B cell (primary cell): ENCODE measurements at regions not wholly inside any gene's neighbourhood (a gene's known extent, or its start where the extent isn't known, plus 50 kb on each side); places are given as distances from the start of the nearest gene placed in this dataset.

ENCODE experiments used
- EZH2 ChIP-seq: IDR thresholded peaks from 2 replicates; pipeline ENCODE4 v1.6.1; 2012; ENCODE audit warnings: borderline replicate concordance, low read depth, mild to moderate bottlenecking, moderate library complexity, low read length; ENCODE audit not compliant: insufficient read depth, poor library complexity, severe bottlenecking
- TF ChIP-seq, protein P1 (sequence below): fragments of 200-600 bp; IDR thresholded peaks from one replicate; pipeline ENCODE4 v1.8.0; 2022; ENCODE audit warnings: antibody characterized with exemption, mild to moderate bottlenecking

DNA sequence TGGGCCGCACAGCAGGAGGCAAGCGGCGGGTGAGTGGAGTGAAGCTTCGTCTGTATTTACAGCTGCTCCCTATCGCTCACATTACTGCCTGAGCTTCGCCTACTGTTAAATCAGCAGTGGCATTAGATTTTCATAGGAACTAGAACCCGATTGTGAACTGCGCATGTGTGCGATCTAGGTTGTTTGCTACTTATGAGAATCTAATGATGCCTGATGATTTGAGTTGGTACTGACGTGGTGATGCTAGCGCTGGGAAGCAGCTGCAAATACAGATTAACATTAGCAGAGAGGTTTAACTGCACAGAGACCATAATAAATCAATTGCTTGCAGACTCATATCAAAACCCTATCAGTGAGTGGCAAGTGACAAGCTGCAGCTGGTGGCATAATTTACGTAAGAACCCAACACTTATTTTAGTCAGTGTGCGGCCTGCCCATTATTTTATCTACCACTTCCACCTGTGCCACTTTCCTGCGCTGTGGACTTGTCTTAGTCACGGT lies 133.4 kb upstream of the CDH9 start:
- TF ChIP-seq, protein P1, sequence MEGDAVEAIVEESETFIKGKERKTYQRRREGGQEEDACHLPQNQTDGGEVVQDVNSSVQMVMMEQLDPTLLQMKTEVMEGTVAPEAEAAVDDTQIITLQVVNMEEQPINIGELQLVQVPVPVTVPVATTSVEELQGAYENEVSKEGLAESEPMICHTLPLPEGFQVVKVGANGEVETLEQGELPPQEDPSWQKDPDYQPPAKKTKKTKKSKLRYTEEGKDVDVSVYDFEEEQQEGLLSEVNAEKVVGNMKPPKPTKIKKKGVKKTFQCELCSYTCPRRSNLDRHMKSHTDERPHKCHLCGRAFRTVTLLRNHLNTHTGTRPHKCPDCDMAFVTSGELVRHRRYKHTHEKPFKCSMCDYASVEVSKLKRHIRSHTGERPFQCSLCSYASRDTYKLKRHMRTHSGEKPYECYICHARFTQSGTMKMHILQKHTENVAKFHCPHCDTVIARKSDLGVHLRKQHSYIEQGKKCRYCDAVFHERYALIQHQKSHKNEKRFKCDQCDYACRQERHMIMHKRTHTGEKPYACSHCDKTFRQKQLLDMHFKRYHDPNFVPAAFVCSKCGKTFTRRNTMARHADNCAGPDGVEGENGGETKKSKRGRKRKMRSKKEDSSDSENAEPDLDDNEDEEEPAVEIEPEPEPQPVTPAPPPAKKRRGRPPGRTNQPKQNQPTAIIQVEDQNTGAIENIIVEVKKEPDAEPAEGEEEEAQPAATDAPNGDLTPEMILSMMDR, result no peak
- TF ChIP-seq EZH2, result no peak
